Right atrium auricular region (tissue), 2 donors: ENCODE measurements at regions not wholly inside any gene's neighbourhood (a gene's known extent, or its start where the extent isn't known, plus 50 kb on each side); places are given as distances from the start of the nearest gene placed in this dataset.

Experiments used
- DNase-seq: peaks from one replicate; pipeline ENCODE4 v3.0.0-alpha.2; 2019; ENCODE audit warnings: low spot score
- H3K27ac ChIP-seq, 2 donors: fragments of 200-600 bp; sonication (generic); 1 replicate in 1 of 2; 2 replicates in 1 of 2; pipeline ENCODE4 v1.5.1; 2016 to 2019
- H3K27me3 ChIP-seq, 2 donors: fragments of 200-600 bp; sonication (generic); one replicate each; pipeline versions ENCODE4 v1.5.1 to v1.6.0; 2017 to 2019
- H3K36me3 ChIP-seq: fragments of 200-600 bp; sonication (generic); one replicate; pipeline ENCODE4 v1.5.1; 2016
- H3K4me1 ChIP-seq, 2 donors: fragments of 200-600 bp; sonication (generic); one replicate each; pipeline versions ENCODE4 v1.5.1 to v1.6.0; 2017 to 2019
- H3K4me3 ChIP-seq, 2 donors: fragments of 200-600 bp; sonication (generic); 1 replicate in 1 of 2; 2 replicates in 1 of 2; pipeline ENCODE4 v1.5.1; 2017 to 2019; ENCODE audit warnings: mild to moderate bottlenecking in 1 of 2, moderate library complexity in 1 of 2
- H3K9me3 ChIP-seq, 2 donors: fragments of 200-600 bp; sonication (generic); one replicate each; pipeline ENCODE4 v1.5.1; 2019
- CTCF ChIP-seq, 2 donors: fragments of 200-600 bp; sonication (generic); IDR thresholded peaks; one replicate each; pipeline ENCODE4 v1.5.1; 2019; ENCODE audit warnings: antibody characterized with exemption in 2 of 2

DNA sequence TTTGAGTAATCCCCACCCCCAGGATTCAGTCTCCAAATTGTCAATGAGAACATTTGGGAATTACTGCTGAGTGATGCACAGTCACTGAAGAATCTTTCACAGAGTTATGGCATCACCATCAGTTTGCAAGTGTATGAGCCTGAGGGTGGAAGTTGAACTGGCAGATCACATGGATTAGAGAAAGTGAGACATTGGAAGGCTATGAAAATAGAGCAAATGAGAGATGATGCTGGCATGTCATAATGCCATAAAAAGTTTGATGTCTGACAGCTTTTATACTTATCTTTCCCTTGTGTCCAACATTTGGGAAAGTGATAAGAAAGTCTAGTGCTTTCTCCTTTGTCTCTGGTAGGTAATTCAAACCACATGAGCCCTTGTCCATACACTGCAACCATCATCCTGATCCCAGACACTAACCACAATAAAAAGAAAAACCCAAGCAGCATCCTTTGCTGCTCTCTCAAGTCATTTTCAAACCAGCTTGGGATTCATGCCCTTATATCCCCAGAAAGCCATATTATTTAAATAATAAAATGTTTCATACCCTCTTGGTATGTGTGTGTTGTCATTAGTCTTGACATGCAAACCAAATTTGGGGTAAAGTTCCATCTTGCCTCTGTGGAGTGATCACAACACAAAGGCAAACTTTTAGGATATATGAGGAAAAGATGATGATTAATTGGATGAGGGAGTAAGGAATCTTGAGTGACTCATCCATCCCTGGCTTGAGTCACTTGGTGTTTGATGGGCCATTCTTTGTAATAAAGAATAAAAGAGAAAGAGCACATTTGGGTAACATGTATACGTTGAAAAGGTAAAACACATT lies 438.9 kb downstream of the GRXCR1 start:
- no peaks in the 10 kb centered on the region for H3K4me1 ChIP-seq
- H3K27ac ChIP-seq: no peak overlapping the region
- H3K4me3 ChIP-seq: no peak overlapping the region
- no peak for DNase-seq
- no peaks in the 10 kb centered on the region for H3K9me3 ChIP-seq
- no peak for TF ChIP-seq CTCF (IDR thresholded peaks at IDR 0.05)
- H3K36me3 ChIP-seq: no peaks in the 10 kb centered on the region
- H3K27me3 ChIP-seq: no peaks in the 10 kb centered on the region

GRCh38 chr4:43332052-43332425 lies 439.5 kb downstream of the GRXCR1 start:
- no peak overlapping the region for H3K27ac ChIP-seq
- no peaks in the 10 kb centered on the region for H3K4me1 ChIP-seq
- no peak overlapping the region for H3K4me3 ChIP-seq
- H3K36me3 ChIP-seq: no peaks in the 10 kb centered on the region
- TF ChIP-seq CTCF (IDR thresholded peaks at IDR 0.05): no peak
- no peaks in the 10 kb centered on the region for H3K9me3 ChIP-seq
- no peaks in the 10 kb centered on the region for H3K27me3 ChIP-seq
- no peak for DNase-seq

DNA sequence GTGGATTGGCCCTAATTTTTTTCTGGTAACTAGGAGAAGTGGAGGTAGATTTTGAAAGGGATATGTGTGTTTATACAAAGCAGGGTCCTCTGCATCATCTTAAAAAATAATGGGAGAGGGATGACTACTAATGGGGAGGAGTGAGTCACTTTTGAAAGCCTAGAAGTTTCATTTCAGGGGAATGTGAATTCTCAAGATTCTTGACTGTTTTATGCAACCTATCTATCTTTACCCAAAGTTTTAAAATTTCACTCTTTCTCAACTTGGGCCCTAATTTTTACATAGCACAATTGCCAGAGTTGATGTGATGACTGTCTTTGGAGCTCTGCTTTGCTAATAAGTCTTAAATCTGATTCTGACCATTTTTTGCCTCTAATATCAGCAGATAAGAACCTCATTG lies 445.2 kb downstream of the GRXCR1 start:
- Histone ChIP-seq H3K36me3 (no peaks in the 10 kb centered on the region), H3K27ac (no peak overlapping the region), H3K4me1 (no peaks in the 10 kb centered on the region), H3K9me3 (no peaks in the 10 kb centered on the region), H3K27me3 (no peaks in the 10 kb centered on the region), H3K4me3 (no peak overlapping the region)
- DNase-seq: no peak
- TF ChIP-seq CTCF (IDR thresholded peaks at IDR 0.05): no peak

DNA sequence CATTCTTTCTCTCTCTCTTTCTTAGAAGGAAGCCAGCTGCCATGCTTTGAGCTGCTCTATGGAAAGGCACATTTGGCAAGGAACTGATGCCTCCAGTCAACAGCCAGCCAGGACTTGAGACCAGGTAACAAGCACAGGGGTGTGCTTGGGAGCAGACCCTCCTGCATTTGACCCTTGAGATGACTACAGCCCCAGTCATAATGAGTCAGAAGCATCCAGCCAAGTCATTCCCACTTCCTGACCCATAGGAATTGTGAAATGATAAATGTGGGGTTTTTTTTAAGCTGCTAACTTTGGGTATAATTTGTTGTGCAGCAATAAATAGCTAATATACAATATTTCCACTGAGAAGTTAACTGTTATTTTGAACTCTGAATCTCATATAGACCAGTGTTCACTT lies 446.9 kb downstream of the GRXCR1 start:
- TF ChIP-seq CTCF (IDR thresholded peaks at IDR 0.05): no peak
- no peak overlapping the region for H3K27ac ChIP-seq
- H3K36me3 ChIP-seq: no peaks in the 10 kb centered on the region
- H3K27me3 ChIP-seq: no peaks in the 10 kb centered on the region
- no peak overlapping the region for H3K4me3 ChIP-seq
- H3K9me3 ChIP-seq: no peaks in the 10 kb centered on the region
- DNase-seq: no peak
- no peaks in the 10 kb centered on the region for H3K4me1 ChIP-seq

GRCh38 chr4:43341741-43342140 lies 449.2 kb downstream of the GRXCR1 start:
- Histone ChIP-seq H3K27ac (no peak overlapping the region), H3K27me3 (no peaks in the 10 kb centered on the region), H3K36me3 (no peaks in the 10 kb centered on the region), H3K4me1 (no peaks in the 10 kb centered on the region), H3K4me3 (no peak overlapping the region), H3K9me3 (no peaks in the 10 kb centered on the region)
- TF ChIP-seq CTCF (IDR thresholded peaks at IDR 0.05): no peak
- DNase-seq: no peak

DNA sequence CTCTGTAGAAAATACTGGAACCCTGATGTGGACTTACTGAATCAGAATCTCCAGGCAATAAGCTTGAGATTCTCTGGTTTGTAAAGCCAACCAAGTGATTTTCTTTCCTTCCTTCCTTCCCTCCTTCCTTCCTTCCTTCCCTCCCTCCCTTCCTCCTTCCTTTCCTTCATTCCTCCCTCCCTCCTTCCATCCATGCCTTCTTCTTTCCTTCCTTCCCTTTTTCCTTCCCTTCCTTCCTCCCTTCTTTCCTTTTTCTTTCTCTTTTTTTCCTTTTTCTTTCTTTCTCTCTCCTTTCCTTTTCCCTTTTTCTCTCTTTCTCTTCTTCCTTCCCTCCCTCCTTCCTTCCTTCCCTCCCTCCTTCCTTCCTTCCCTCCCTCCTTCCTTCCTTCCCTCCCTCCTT lies 450.8 kb downstream of the GRXCR1 start:
- H3K36me3 ChIP-seq: no peaks in the 10 kb centered on the region
- no peak for DNase-seq
- TF ChIP-seq CTCF (IDR thresholded peaks at IDR 0.05): no peak
- no peaks in the 10 kb centered on the region for H3K4me1 ChIP-seq
- H3K9me3 ChIP-seq: no peaks in the 10 kb centered on the region
- H3K27ac ChIP-seq: no peak overlapping the region
- no peaks in the 10 kb centered on the region for H3K27me3 ChIP-seq
- no peak overlapping the region for H3K4me3 ChIP-seq
